22Rv1 (cell line): ENCODE measurements at regions not wholly inside any gene's neighbourhood (a gene's known extent, or its start where the extent isn't known, plus 50 kb on each side); places are given as distances from the start of the nearest gene placed in this dataset.

Source experiments
- CTCF ChIP-seq: fragments of 450-650 bp; IDR thresholded peaks from 2 replicates; pipeline ENCODE4 v1.5.1; 2017; ENCODE audit warnings: mild to moderate bottlenecking
- ZFX ChIP-seq: fragments of 450-650 bp; IDR thresholded peaks from 2 replicates; pipeline ENCODE4 v1.6.1; 2017; ENCODE audit warnings: antibody characterized with exemption, borderline replicate concordance

- TF ChIP-seq CTCF (no peak), ZFX (no peak)
Observed at GRCh38 chr4:100806988-100807387, 289.2 kb upstream of the EMCN start.
